Esophagus squamous epithelium (tissue), 4 donors: ENCODE measurements at regions not wholly inside any gene's neighbourhood (a gene's known extent, or its start where the extent isn't known, plus 50 kb on each side); places are given as distances from the start of the nearest gene placed in this dataset.

ENCODE experiments used
- CTCF ChIP-seq, 6 experiments: fragments of 450-650 bp in 4 of 6; fragments of 200-600 bp in 2 of 6; sonication (generic) in 2 of 6; IDR thresholded peaks; one replicate each; pipeline ENCODE4 v1.5.1; 2016 to 2019; ENCODE audit warnings: antibody characterized with exemption in 6 of 6, mild to moderate bottlenecking in 4 of 6, moderate library complexity in 4 of 6
- POLR2A ChIP-seq, 4 donors: fragments of 450-650 bp; IDR thresholded peaks; one replicate each; pipeline ENCODE4 v1.6.1; 2017; ENCODE audit warnings: antibody characterized with exemption in 4 of 4, mild to moderate bottlenecking in 4 of 4, moderate library complexity in 3 of 4

- TF ChIP-seq POLR2A (IDR thresholded peaks at IDR 0.05) (no peak), CTCF (IDR thresholded peaks at IDR 0.05) (no peak)
Measured at GRCh38 chr6:68043122-68043398, 592.0 kb upstream of the ADGRB3 start.
